Common myeloid progenitor, CD34-positive (primary cell): ENCODE measurements at regions not wholly inside any gene's neighbourhood (a gene's known extent, or its start where the extent isn't known, plus 50 kb on each side); places are given as distances from the start of the nearest gene placed in this dataset.
A peak's percentile ranks its signal among the peaks of the same experiment; 100 is the strongest.
"Not testable (repeated sequence)": the region's sequence is repeated elsewhere in the genome, so short reads cannot be mapped to it uniquely, and the experiment has no call there.

Experiments
- CTCF ChIA-PET: fragments of 350-600 bp; sonication (Branson Sonifier 250); formaldehyde crosslinking; loops from one replicate; lab custom pipeline; 2021; ENCODE audit warnings: antibody characterized with exemption; lab: Charles Lee
- POLR2A ChIA-PET: fragments of 350-600 bp; sonication (Branson Sonifier 250); formaldehyde crosslinking; loops from one replicate; lab custom pipeline; 2021; ENCODE audit warnings: antibody characterized with exemption; lab: Charles Lee
- DNase-seq, 3 donors: peaks; one replicate each; pipeline versions ENCODE4 v3.0.0 to v3.0.0-alpha.2; 2013
- H3K27ac ChIP-seq, 2 experiments: 1 replicate in 1 of 2; 2 replicates in 1 of 2; pipeline ENCODE4 v1.7.0; 2013; ENCODE audit warnings: inconsistent platforms in 2 of 2, low read length in 2 of 2, mild to moderate bottlenecking in 2 of 2, low read depth in 1 of 2, moderate library complexity in 1 of 2; ENCODE audit not compliant: severe bottlenecking in 2 of 2, insufficient read depth in 1 of 2, poor library complexity in 1 of 2
- H3K27me3 ChIP-seq, 5 experiments: replicated peaks in 2 of 5; 1 replicate in 3 of 5; 2 replicates in 2 of 5; pipeline versions ENCODE4 v1.6.1 to v1.7.0; 2013; ENCODE audit warnings: low read length in 4 of 5, mild to moderate bottlenecking in 2 of 5, moderate library complexity in 2 of 5, inconsistent platforms in 1 of 5; ENCODE audit not compliant: insufficient read depth in 5 of 5, control insufficient read depth in 4 of 5
- H3K36me3 ChIP-seq, 4 experiments: 1 replicate in 2 of 4; 2 replicates in 2 of 4; pipeline versions ENCODE4 v1.6.1 to v1.7.0; 2013; ENCODE audit warnings: low read length in 3 of 4, control low read depth in 1 of 4, mild to moderate bottlenecking in 1 of 4; ENCODE audit not compliant: control insufficient read depth in 4 of 4, insufficient read depth in 4 of 4
- H3K4me1 ChIP-seq, 4 experiments: 1 replicate in 3 of 4; 2 replicates in 1 of 4; pipeline versions ENCODE4 v1.6.1 to v1.7.1; 2013; ENCODE audit warnings: low read length in 3 of 4, mild to moderate bottlenecking in 3 of 4, control low read depth in 1 of 4, inconsistent platforms in 1 of 4, moderate library complexity in 1 of 4; ENCODE audit not compliant: control insufficient read depth in 4 of 4, insufficient read depth in 4 of 4; ENCODE audit errors: control extremely low read depth in 1 of 4
- H3K4me3 ChIP-seq, 7 experiments: 1 replicate in 4 of 7; 2 replicates in 3 of 7; pipeline versions ENCODE4 v1.5.1 to v1.7.0; 2013; ENCODE audit warnings: mild to moderate bottlenecking in 7 of 7, low read length in 6 of 7, moderate library complexity in 6 of 7, inconsistent platforms in 2 of 7, low read depth in 2 of 7, control low read depth in 1 of 7; ENCODE audit not compliant: insufficient read depth in 4 of 7, control insufficient read depth in 1 of 7; ENCODE audit errors: extremely low read depth in 1 of 7
- H3K9me3 ChIP-seq, 5 experiments: 1 replicate in 4 of 5; 2 replicates in 1 of 5; pipeline versions ENCODE4 v1.6.1 to v1.7.1; 2013; ENCODE audit warnings: low read length in 4 of 5, mild to moderate bottlenecking in 2 of 5, inconsistent platforms in 1 of 5, low read depth in 1 of 5, moderate library complexity in 1 of 5; ENCODE audit not compliant: control insufficient read depth in 4 of 5, insufficient read depth in 2 of 5; ENCODE audit errors: control extremely low read depth in 1 of 5
- WGBS: methylation state at CpG from one replicate; pipeline ENCODE4 v1.1.5; 2013; ENCODE audit not compliant: insufficient coverage; 5-methylcytosine and 5-hydroxymethylcytosine counted together

- 73% methylated on average over 6 of the region's 7 CpGs for WGBS
- ChIA-PET POLR2A (no interaction called here), CTCF (no interaction called here)
- peak in 1 of 3 donors; percentile 8 for DNase-seq
- H3K36me3 ChIP-seq = no peaks in the 10 kb centered on the region
- H3K4me1 ChIP-seq = peaks cover 0 to 4% (median under 1%) of the 10 kb centered on the region in 4 experiments
- no peak overlapping the region for H3K4me3 ChIP-seq
- peaks cover 3 to 28% (median 11%) of the 10 kb centered on the region in 5 experiments for H3K9me3 ChIP-seq
- H3K27ac ChIP-seq = no peak overlapping the region
- no peaks in the 10 kb centered on the region for H3K27me3 ChIP-seq
Observed at GRCh38 chr15:69921626-69922619, 175.8 kb downstream of the TLE3 start.

DNA sequence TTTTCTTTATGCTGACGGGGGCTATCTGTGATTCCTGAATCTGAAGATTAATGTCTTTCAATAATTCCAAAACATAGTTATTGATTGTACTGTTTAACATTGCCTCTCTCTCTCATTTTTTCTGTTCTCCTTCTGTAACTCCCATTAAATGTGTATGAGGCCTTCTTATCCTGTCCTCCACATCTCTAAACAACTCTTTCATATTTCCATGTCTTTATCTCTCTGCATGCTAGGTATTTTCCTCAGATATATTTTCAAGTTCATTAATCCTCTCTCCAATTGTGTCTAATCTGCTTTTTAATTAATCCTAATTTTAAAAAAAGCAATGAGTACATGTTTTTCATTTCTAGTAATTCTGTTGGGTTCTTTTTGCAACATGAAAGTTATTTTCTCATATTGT lies 173.2 kb downstream of the TLE3 start:
- Histone ChIP-seq H3K4me1 (peaks cover 0 to 4% (median under 1%) of the 10 kb centered on the region in 4 experiments), H3K4me3 (no peak overlapping the region), H3K27ac (no peak overlapping the region), H3K27me3 (no peaks in the 10 kb centered on the region), H3K36me3 (no peaks in the 10 kb centered on the region), H3K9me3 (peaks cover 3 to 31% (median 11%) of the 10 kb centered on the region in 5 experiments)
- WGBS = no CpG with 5 or more reads among the region's 1 CpG
- POLR2A ChIA-PET = no interaction called here
- DNase-seq = no peak
- CTCF ChIA-PET = no interaction called here

DNA sequence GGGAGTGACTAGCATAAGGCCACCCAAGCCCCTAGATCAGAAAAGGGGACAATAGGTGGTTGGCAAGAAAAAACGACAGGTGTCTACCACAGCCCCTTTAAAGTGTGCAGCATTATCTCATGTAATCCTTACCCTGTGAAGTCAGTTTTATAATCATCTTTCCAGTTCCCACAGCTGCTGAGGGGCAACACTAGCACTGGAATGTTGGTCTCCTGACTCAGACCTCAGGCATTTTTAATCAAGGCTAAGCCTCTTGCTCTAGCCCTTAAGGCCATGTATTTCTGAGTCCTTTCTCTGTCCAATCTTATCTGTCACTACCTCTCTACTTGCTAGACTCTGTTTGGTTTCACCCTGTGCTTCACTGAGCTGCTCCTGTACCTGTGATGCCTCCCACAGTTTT lies 171.7 kb downstream of the TLE3 start:
- no peaks in the 10 kb centered on the region for H3K27me3 ChIP-seq
- ChIA-PET CTCF (no interaction called here), POLR2A (no interaction called here)
- peaks cover 0 to 4% (median 0%) of the 10 kb centered on the region in 4 experiments for H3K4me1 ChIP-seq
- no peak for DNase-seq
- WGBS = no CpG with 5 or more reads among the region's 1 CpG
- H3K4me3 ChIP-seq = no peak overlapping the region
- peaks cover 3 to 31% (median 11%) of the 10 kb centered on the region in 5 experiments for H3K9me3 ChIP-seq
- H3K27ac ChIP-seq = no peak overlapping the region
- no peaks in the 10 kb centered on the region for H3K36me3 ChIP-seq

DNA sequence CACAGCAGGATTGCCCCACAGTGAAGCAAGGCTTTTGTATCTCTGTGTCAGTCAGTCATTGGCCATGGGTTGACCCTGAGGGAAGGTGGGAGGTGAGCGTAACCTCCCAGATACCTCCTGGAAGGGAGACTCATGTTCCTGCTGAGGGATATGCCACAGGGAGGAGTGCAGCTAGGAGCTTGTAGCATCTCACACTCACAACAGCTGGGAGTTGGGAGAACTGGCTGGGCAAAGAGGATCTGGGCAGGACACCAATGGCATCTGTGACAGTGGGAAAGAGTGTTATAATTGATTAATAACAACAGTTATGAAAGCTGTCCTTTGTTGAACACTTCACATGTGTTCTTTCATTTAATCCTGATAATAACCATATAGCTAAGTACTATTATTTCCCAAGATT lies 171.0 kb downstream of the TLE3 start:
- Histone ChIP-seq H3K27me3 (no peaks in the 10 kb centered on the region), H3K4me1 (peaks cover 0 to 4% (median 0%) of the 10 kb centered on the region in 4 experiments), H3K27ac (no peak overlapping the region), H3K9me3 (peaks cover 3 to 31% (median 11%) of the 10 kb centered on the region in 5 experiments), H3K4me3 (no peak overlapping the region), H3K36me3 (no peaks in the 10 kb centered on the region)
- WGBS = 100% methylated on average over 1 of the region's 1 CpG
- DNase-seq = no peak
- ChIA-PET CTCF (no interaction called here), POLR2A (no interaction called here)

GRCh38 chr15:69928890-69929289 lies 168.8 kb downstream of the TLE3 start:
- H3K36me3 ChIP-seq, H3K27ac ChIP-seq, H3K4me1 ChIP-seq, POLR2A ChIA-PET, H3K27me3 ChIP-seq, H3K4me3 ChIP-seq, CTCF ChIA-PET, DNase-seq: not testable (repeated sequence)
- H3K9me3 ChIP-seq = peaks cover 3 to 31% (median 8%) of the 10 kb centered on the region in 5 experiments
- WGBS = 96% methylated on average over 2 of the region's 2 CpGs

DNA sequence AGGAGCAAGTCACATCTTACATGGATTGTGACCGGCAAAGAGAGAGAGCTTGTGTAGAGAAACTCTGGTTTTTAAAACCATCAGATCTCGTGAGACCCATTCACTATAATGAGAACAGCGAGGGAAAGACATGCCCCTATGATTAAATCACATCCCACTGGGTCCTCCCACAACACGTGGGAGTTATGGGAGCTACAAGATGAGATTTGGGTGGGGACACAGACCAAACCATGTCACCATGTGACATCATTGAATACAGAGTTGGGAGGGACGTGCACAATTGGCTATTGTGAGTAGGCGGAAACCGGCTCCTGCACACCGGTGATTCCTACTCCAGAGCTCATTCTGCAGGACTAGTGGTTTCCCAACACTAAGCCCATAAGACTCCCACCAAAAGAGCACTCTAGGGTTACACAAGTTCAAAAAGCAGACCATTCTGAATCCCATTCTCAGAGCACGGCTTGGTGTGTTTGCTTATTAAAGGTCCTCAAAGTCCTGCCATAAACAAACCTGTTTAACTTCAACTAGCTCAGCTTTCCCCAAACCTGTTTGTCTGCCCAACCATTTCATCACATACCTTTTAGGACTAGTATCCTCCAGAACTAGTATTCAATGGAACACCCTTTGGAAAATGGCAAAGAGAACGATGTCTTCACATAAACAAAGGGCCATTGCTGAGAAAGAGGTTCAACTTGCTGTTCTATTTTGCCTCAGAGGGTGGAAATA lies 167.6 kb downstream of the TLE3 start:
- H3K9me3 ChIP-seq = peaks cover 3 to 27% (median 13%) of the 10 kb centered on the region in 5 experiments
- no peaks in the 10 kb centered on the region for H3K27me3 ChIP-seq
- no peak for DNase-seq
- no peaks in the 10 kb centered on the region for H3K4me1 ChIP-seq
- H3K36me3 ChIP-seq = no peaks in the 10 kb centered on the region
- no peak overlapping the region for H3K27ac ChIP-seq
- CTCF ChIA-PET = no interaction called here
- WGBS = 95% methylated on average over 4 of the region's 10 CpGs
- POLR2A ChIA-PET = no interaction called here
- H3K4me3 ChIP-seq = no peak overlapping the region

DNA sequence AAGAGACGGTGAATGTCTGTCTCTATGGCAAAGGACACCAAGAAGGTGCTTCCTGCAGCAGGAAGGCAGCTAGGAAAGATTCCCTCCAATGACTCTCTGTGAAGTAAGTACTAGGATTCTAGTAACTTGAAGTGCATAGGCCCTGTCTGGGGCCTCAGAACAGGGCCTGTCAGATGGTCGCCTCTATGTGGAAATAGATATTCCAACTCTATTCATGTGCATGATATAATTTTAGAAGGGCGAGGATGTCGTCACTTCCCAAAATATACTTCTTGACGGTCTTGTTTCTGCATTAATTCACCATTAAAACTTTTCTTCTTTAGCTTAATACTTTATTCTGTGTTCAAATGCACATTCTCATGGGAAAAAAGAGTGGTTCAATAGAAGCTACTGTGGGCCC lies 167.0 kb downstream of the TLE3 start:
- Histone ChIP-seq H3K27me3 (no peaks in the 10 kb centered on the region), H3K4me1 (no peaks in the 10 kb centered on the region), H3K36me3 (no peaks in the 10 kb centered on the region), H3K4me3 (no peak overlapping the region), H3K27ac (no peak overlapping the region), H3K9me3 (peaks cover 3 to 26% (median 9%) of the 10 kb centered on the region in 5 experiments)
- POLR2A ChIA-PET = no interaction called here
- WGBS = 100% methylated on average over 1 of the region's 5 CpGs
- CTCF ChIA-PET = no interaction called here
- no peak for DNase-seq
